ENCODE measurements at regions not wholly inside any gene's neighbourhood (a gene's known extent, or its start where the extent isn't known, plus 50 kb on each side); places are given as distances from the start of the nearest gene placed in this dataset.
"Not testable (repeated sequence)": the region's sequence is repeated elsewhere in the genome, so short reads cannot be mapped to it uniquely, and the experiment has no call there.

- no peak overlapping the region for H3K4me2 ChIP-seq (ENCODE audit: low read length)
- H4K12ac ChIP-seq (ENCODE audit: low read depth, low read length): no peak overlapping the region
- WGBS (ENCODE audit: extremely low coverage, insufficient coverage, insufficient read length): no CpG with 5 or more reads among the region's 12 CpGs
- no peak overlapping the region for H2BK120ac ChIP-seq (ENCODE audit: insufficient read depth, low read length, poor library complexity)
- no peak overlapping the region for H3K9ac ChIP-seq (ENCODE audit: low read length)
- no peak overlapping the region for H3K23ac ChIP-seq (ENCODE audit: low read length)
- peak overlapping the region; percentile 89 for H3K27ac ChIP-seq (ENCODE audit: low read depth, low read length)
- peaks cover 19 to 22% of the 10 kb centered on the region in 2 experiments for H3K4me1 ChIP-seq (ENCODE audit: control insufficient read depth in 1 of 2, insufficient read depth in 2 of 2, low read length in 2 of 2)
- DNase-seq: peak; percentile 70 to 73
- H4K91ac ChIP-seq (ENCODE audit: low read depth, low read length): no peak overlapping the region
- H3K9me3 ChIP-seq (ENCODE audit: insufficient read depth, low read depth, low read length): no peaks in the 10 kb centered on the region
- H4K8ac ChIP-seq (ENCODE audit: low read depth, low read length): no peak overlapping the region
- H3K79me1 ChIP-seq (ENCODE audit: low read length): peaks cover 21% of the 10 kb centered on the region
- H3K79me2 ChIP-seq (ENCODE audit: control insufficient read depth, insufficient read depth, low read length, poor library complexity): peaks cover 4% of the 10 kb centered on the region
- H3K4me3 ChIP-seq (ENCODE audit: low read depth, low read length): no peak overlapping the region
- no peak overlapping the region for H2BK5ac ChIP-seq (ENCODE audit: low read depth, low read length, poor library complexity)
- no peaks in the 10 kb centered on the region for H3K36me3 ChIP-seq (ENCODE audit: control insufficient read depth in 1 of 2, insufficient read depth in 2 of 2, low read length in 2 of 2)
- no peak overlapping the region for H3K4ac ChIP-seq (ENCODE audit: low read depth, low read length)
- H3K14ac ChIP-seq (ENCODE audit: low read length): no peak overlapping the region
- H3K18ac ChIP-seq (ENCODE audit: low read length): no peak overlapping the region
- H2AFZ ChIP-seq (ENCODE audit: insufficient read depth, low read length, poor library complexity): no peak overlapping the region
- no peaks in the 10 kb centered on the region for H3K27me3 ChIP-seq (ENCODE audit: insufficient read depth, low read length)
- H2AK5ac ChIP-seq (ENCODE audit: low read length): no peak overlapping the region
- H2BK12ac ChIP-seq (ENCODE audit: low read length): no peak overlapping the region
Observed at GRCh38 chr9:88258601-88259000, 120.3 kb upstream of the SPATA31C2 start.

- Histone ChIP-seq H4K12ac (ENCODE audit: low read depth, low read length) (no peak overlapping the region), H3K18ac (ENCODE audit: low read length) (no peak overlapping the region), H3K4ac (ENCODE audit: low read depth, low read length) (no peak overlapping the region), H3K79me2 (ENCODE audit: control insufficient read depth, insufficient read depth, low read length, poor library complexity) (peaks cover 4% of the 10 kb centered on the region), H3K14ac (ENCODE audit: low read length) (no peak overlapping the region), H3K4me1 (ENCODE audit: control insufficient read depth in 1 of 2, insufficient read depth in 2 of 2, low read length in 2 of 2) (peaks cover 19 to 22% of the 10 kb centered on the region in 2 experiments), H3K36me3 (ENCODE audit: control insufficient read depth in 1 of 2, insufficient read depth in 2 of 2, low read length in 2 of 2) (no peaks in the 10 kb centered on the region), H2AFZ (ENCODE audit: insufficient read depth, low read length, poor library complexity) (no peak overlapping the region), H4K8ac (ENCODE audit: low read depth, low read length) (no peak overlapping the region), H3K9ac (ENCODE audit: low read length) (no peak overlapping the region), H2BK12ac (ENCODE audit: low read length) (no peak overlapping the region), H4K91ac (ENCODE audit: low read depth, low read length) (no peak overlapping the region), H2BK120ac (ENCODE audit: insufficient read depth, low read length, poor library complexity) (no peak overlapping the region), H3K4me2 (ENCODE audit: low read length) (no peak overlapping the region), H3K23ac (ENCODE audit: low read length) (no peak overlapping the region), H3K4me3 (ENCODE audit: low read depth, low read length) (no peak overlapping the region), H3K27ac (ENCODE audit: low read depth, low read length) (peak overlapping the region; percentile 97), H2AK5ac (ENCODE audit: low read length) (no peak overlapping the region), H2BK5ac (ENCODE audit: low read depth, low read length, poor library complexity) (no peak overlapping the region), H3K9me3 (ENCODE audit: insufficient read depth, low read depth, low read length) (no peaks in the 10 kb centered on the region), H3K79me1 (ENCODE audit: low read length) (peaks cover 21% of the 10 kb centered on the region), H3K27me3 (ENCODE audit: insufficient read depth, low read length) (no peaks in the 10 kb centered on the region)
- peak; percentile 11 to 46 for DNase-seq
- WGBS (ENCODE audit: extremely low coverage, insufficient coverage, insufficient read length): no CpG with 5 or more reads among the region's 2 CpGs
Observed at GRCh38 chr9:88258024-88258423, 119.7 kb upstream of the SPATA31C2 start.

DNA sequence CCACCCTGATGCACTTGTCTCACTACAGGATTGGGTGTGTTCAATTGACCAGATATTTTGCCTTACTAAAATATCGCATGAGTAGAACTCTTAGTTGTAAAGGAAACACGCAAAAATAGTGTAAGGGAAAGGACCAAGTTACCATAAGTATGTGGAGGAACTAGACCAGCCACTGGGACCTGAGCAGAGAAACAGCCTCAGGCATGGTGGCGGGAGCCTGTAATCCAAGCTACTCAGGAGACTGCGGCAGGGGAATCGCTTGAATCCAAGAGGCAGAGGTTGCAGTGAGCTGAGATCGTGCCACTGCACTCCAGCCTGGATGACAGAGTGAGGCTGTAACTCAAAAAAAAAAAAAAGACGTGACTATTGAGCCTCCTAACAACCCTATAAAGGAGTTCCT lies 117.9 kb upstream of the SPATA31C2 start:
- Histone ChIP-seq H3K4me3 (ENCODE audit: low read depth, low read length) (no peak overlapping the region), H3K18ac (ENCODE audit: low read length) (no peak overlapping the region), H2BK120ac (ENCODE audit: insufficient read depth, low read length, poor library complexity) (peak overlapping the region; percentile 3), H3K23ac (ENCODE audit: low read length) (no peak overlapping the region), H3K27ac (ENCODE audit: low read depth, low read length) (peak overlapping the region; percentile 97), H2BK12ac (ENCODE audit: low read length) (no peak overlapping the region), H2AK5ac (ENCODE audit: low read length) (no peak overlapping the region), H3K36me3 (ENCODE audit: control insufficient read depth in 1 of 2, insufficient read depth in 2 of 2, low read length in 2 of 2) (no peaks in the 10 kb centered on the region), H4K12ac (ENCODE audit: low read depth, low read length) (no peak overlapping the region), H3K9me3 (ENCODE audit: insufficient read depth, low read depth, low read length) (peaks cover 6% of the 10 kb centered on the region), H2BK5ac (ENCODE audit: low read depth, low read length, poor library complexity) (no peak overlapping the region), H3K4ac (ENCODE audit: low read depth, low read length) (no peak overlapping the region), H3K9ac (ENCODE audit: low read length) (no peak overlapping the region), H3K79me1 (ENCODE audit: low read length) (peaks cover 21% of the 10 kb centered on the region), H3K14ac (ENCODE audit: low read length) (no peak overlapping the region), H3K4me2 (ENCODE audit: low read length) (no peak overlapping the region), H3K27me3 (ENCODE audit: insufficient read depth, low read length) (no peaks in the 10 kb centered on the region), H4K91ac (ENCODE audit: low read depth, low read length) (no peak overlapping the region), H4K8ac (ENCODE audit: low read depth, low read length) (no peak overlapping the region), H2AFZ (ENCODE audit: insufficient read depth, low read length, poor library complexity) (no peak overlapping the region), H3K4me1 (ENCODE audit: control insufficient read depth in 1 of 2, insufficient read depth in 2 of 2, low read length in 2 of 2) (peaks cover 19 to 22% of the 10 kb centered on the region in 2 experiments), H3K79me2 (ENCODE audit: control insufficient read depth, insufficient read depth, low read length, poor library complexity) (peaks cover 4% of the 10 kb centered on the region)
- peak; percentile 88 to 92 for DNase-seq
- no CpG with 5 or more reads among the region's 7 CpGs for WGBS (ENCODE audit: extremely low coverage, insufficient coverage, insufficient read length)

DNA sequence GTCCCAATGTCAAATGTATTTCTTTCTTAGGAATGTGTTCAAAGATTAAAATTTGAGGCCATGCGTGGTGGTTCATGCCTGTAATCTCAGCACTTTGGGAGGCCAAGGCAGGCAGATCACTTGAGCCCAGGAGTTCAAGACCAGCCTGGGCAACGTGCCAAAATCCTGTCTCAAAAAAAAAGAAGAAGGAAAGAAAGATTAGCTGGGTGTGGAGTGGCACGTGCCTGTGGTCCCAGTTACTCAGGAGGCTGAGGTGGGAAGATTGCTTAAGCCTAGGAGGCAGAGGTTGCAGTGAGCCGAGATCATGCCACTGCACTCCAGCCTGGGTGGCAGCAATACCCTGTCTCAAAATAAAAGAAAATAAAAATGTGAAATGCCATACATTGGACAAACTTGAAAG lies 117.5 kb upstream of the SPATA31C2 start:
- not testable (repeated sequence) for H2AK5ac ChIP-seq (ENCODE audit: low read length); H3K4ac ChIP-seq (ENCODE audit: low read depth, low read length); H3K9me3 ChIP-seq (ENCODE audit: insufficient read depth, low read depth, low read length); H3K36me3 ChIP-seq (ENCODE audit: control insufficient read depth in 1 of 2, insufficient read depth in 2 of 2, low read length in 2 of 2); H3K23ac ChIP-seq (ENCODE audit: low read length); H3K4me2 ChIP-seq (ENCODE audit: low read length); H3K18ac ChIP-seq (ENCODE audit: low read length); H3K4me3 ChIP-seq (ENCODE audit: low read depth, low read length); H3K9ac ChIP-seq (ENCODE audit: low read length); H4K12ac ChIP-seq (ENCODE audit: low read depth, low read length); H2AFZ ChIP-seq (ENCODE audit: insufficient read depth, low read length, poor library complexity); H3K27me3 ChIP-seq (ENCODE audit: insufficient read depth, low read length); H3K79me2 ChIP-seq (ENCODE audit: control insufficient read depth, insufficient read depth, low read length, poor library complexity)
- Histone ChIP-seq H2BK120ac (ENCODE audit: insufficient read depth, low read length, poor library complexity) (peak overlapping the region; percentile 3), H2BK5ac (ENCODE audit: low read depth, low read length, poor library complexity) (peak overlapping the region; percentile 57), H2BK12ac (ENCODE audit: low read length) (peak overlapping the region; percentile 92), H4K91ac (ENCODE audit: low read depth, low read length) (peak overlapping the region; percentile 90), H3K14ac (ENCODE audit: low read length) (peak overlapping the region; percentile 18), H3K27ac (ENCODE audit: low read depth, low read length) (peak overlapping the region; percentile 97), H4K8ac (ENCODE audit: low read depth, low read length) (peak overlapping the region; percentile 56), H3K79me1 (ENCODE audit: low read length) (peaks cover 20% of the 10 kb centered on the region), H3K4me1 (ENCODE audit: control insufficient read depth in 1 of 2, insufficient read depth in 2 of 2, low read length in 2 of 2) (peaks cover 19 to 22% of the 10 kb centered on the region in 2 experiments)
- DNase-seq: peak; percentile 31 to 46
- no CpG with 5 or more reads among the region's 4 CpGs for WGBS (ENCODE audit: extremely low coverage, insufficient coverage, insufficient read length)

Data from trophoblast cell (in vitro differentiated cells and primary cell).